Uterus (tissue), 2 donors: ENCODE measurements at regions not wholly inside any gene's neighbourhood (a gene's known extent, or its start where the extent isn't known, plus 50 kb on each side); places are given as distances from the start of the nearest gene placed in this dataset.

Source experiments
- CTCF ChIP-seq, 4 experiments: fragments of 200-600 bp in 2 of 4; fragments of 450-650 bp in 2 of 4; sonication (generic) in 2 of 4; IDR thresholded peaks; one replicate each; pipeline ENCODE4 v1.5.1; 2016 to 2019; ENCODE audit warnings: antibody characterized with exemption in 4 of 4, mild to moderate bottlenecking in 2 of 4, moderate library complexity in 1 of 4
- POLR2A ChIP-seq, 2 donors: fragments of 450-650 bp; IDR thresholded peaks; one replicate each; pipeline ENCODE4 v1.6.1; 2016; ENCODE audit warnings: antibody characterized with exemption in 2 of 2, mild to moderate bottlenecking in 1 of 2, moderate library complexity in 1 of 2

- TF ChIP-seq CTCF (IDR thresholded peaks at IDR 0.05), result no peak
- TF ChIP-seq POLR2A (IDR thresholded peaks at IDR 0.05), result no peak
Observed at GRCh38 chr14:62645649-62646048, 399.6 kb downstream of the KCNH5 start.
